HG03045 (cell line): ENCODE measurements at regions not wholly inside any gene's neighbourhood (a gene's known extent, or its start where the extent isn't known, plus 50 kb on each side); places are given as distances from the start of the nearest gene placed in this dataset.
A peak's percentile ranks its signal among the peaks of the same experiment; 100 is the strongest.
"Not testable (repeated sequence)": the region's sequence is repeated elsewhere in the genome, so short reads cannot be mapped to it uniquely, and the experiment has no call there.

Source experiments
- ATAC-seq: cut with Tn5 transposase; IDR thresholded peaks from one replicate; pipeline ENCODE4 v1.9.1; 2021; ENCODE audit warnings: mild to moderate bottlenecking, moderate library complexity; ENCODE audit not compliant: unreplicated experiment

DNA sequence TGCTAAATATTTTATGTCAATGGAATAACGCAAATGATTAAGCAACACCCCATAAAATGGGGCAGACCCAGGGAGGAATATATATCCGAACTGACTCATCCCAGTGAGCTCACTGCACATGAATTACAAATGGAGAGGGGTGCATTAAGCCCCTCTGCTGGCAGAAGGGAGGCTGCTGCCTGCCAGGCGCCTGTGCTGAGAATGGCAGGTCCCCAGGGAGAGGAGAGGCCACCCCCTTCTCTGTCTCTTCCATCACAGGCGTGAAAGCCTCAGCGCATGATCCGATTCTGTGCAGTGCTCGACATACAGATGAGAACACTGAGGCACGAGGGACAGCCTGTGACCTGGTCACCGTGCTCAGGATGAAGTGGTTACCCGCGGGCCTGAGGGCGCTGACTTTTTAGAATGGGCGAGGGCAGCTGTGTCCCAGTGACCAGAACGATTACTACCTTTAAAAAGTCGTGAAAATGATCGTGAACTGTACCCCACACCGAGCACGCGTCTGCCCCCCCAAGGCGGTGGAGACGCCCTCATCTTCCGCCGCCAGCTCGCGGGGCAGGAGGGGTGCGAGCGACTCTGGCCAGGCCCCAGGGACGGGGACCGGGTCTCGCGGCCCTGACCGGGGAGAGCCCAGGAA is 229.7 kb upstream of the FRG2C start:
- ATAC-seq: not testable (repeated sequence)

DNA sequence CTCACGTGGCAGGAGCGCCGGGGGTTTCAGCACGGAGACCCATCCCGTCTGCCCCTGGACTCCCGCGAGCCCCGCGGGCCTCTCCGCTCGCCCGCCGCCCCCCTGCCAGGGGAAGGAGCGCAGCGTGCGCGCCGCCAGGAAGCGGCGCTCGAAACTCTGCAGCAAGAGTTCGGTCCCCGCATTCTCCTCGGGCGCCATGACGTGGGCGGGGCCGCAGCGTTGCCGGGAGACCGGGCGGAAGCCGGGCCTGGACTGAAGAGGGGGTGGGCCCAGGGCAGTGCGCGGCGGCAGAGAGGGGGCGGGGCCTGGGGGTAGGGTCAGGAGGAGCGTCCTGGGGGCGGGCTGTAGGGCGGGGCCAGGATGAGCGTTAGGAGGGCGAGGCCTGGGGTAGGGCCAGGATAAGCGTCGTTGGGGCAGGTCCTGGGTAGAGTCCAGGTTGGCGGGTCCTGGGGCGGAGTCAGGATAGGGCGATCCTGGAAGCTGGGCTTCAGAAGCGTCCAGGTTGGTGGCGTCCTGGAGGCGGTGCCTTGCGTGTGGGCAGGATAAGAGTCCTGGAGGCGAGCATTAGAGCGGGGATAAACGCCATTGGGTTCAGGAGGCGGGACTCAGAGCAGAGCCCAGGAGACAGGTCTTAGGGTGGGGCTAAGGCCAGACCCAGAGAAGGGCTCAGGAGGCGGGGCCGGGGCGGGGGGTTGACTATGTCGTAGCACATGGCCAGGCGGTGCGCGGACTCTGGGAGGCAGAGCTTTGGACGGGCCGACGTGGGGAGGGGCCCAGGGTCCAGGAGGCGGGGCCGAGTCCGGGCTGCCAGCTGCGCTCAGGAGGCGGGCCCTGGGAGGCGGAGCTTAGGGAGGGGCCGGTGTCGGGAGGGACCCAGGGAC is 229.0 kb upstream of the FRG2C start:
- ATAC-seq: peak; percentile 100

DNA sequence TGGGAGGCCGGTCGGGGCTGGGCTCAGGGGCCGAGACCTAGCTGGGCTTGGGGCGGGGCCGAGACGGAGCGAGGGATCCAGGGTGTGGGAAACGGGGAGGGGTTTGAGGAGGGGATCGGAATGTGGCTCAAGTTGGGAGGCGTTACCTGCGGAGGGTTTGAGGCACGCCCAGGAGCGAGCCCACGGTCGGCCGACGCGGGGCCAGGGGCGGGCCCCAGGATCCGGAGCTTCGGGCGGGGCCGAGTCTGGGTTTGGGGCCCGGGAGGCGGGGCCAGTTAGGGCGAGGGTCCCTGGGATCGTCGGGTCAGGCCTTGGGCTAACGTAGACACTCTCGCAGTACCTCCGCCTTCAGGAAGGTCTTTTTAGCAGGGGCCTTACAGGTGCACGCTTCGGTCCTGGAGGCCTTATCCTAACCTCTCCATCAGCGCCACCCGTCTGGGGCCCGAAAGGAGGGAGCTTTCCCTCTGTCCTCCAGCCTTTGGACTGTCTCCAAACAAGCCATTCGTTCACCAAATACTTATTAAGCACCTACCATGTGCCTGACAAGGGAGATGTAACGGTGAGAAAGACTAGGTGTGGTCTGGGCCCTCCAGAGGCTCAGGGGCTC is 228.2 kb upstream of the FRG2C start:
- not testable (repeated sequence) for ATAC-seq

DNA sequence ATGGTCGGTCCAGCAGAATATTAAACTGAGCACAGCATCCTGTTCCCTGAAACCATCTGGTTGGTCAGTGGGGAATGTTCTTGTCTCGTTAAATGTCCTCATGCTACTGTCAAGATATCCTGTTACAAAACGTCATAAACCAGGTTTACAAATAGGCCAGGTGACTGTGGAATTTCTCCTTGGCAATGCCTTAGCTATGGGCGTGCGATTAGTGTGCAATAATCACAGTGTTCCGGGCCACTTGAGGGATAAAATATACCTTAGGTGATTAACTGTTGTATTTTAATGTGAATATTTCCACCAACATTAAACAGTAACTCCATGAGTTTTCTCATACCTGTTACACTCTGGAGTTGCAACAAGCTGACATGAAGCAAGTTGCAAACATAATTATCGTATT is 223.1 kb upstream of the FRG2C start:
- not testable (repeated sequence) for ATAC-seq

DNA sequence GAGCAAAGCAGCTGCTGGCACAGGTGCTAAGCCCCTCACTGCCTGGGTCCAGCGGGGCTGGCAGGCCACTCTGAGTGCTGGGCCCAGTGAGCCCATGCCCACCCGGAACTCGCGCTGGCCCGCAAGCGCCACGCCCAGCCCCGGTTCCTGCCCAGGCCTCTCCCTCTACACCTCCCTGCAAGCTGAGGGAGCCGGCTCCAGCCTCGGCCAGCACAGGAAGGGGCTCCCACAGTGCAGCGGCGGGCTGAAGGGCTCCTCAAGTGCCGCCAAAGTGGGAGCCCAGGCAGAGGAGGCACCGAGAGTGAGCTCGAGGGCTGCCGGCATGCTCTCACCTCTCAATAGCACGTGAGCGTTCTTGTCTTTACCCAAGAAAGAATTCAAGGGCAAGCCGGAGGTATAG is 219.5 kb upstream of the FRG2C start:
- ATAC-seq: not testable (repeated sequence)

DNA sequence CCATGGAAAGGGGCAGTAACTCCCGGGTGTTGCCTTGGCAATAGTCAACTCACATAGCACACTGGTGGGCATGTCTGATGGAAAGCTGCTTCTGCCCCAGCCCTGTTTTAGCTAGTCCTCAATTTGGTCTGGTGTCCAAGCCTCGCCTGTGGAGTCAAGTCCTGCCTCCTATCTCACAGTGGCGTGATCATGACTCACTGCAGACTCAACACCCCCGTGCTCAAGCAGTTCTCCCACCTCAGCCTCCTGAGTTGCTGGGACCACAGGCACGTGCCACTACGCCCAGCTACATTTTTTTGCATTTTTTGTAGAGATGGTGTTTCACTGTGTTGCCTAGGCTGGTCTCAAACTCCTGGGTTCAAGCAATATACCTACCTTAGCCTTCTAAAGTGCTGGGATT is 218.9 kb upstream of the FRG2C start:
- not testable (repeated sequence) for ATAC-seq

DNA sequence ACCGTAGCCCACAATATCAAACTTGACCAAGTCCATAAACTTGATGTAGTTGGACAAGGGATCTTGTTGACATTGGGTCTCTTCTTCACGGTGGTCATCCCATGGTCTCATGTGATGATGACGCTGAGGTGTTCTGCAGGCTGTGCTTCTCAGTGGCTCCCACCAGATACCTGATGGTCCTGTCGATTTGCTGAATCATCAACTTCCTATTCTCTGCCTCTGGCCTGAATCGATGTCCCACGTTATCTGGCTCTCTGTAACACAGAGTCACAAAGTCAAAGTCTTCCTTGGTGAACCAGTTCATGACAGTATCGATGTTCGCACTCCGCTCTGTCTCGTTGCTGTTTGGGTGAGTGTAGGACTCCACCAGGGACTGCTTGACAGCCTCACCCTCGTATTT is 217.2 kb upstream of the FRG2C start:
- ATAC-seq: not testable (repeated sequence)

DNA sequence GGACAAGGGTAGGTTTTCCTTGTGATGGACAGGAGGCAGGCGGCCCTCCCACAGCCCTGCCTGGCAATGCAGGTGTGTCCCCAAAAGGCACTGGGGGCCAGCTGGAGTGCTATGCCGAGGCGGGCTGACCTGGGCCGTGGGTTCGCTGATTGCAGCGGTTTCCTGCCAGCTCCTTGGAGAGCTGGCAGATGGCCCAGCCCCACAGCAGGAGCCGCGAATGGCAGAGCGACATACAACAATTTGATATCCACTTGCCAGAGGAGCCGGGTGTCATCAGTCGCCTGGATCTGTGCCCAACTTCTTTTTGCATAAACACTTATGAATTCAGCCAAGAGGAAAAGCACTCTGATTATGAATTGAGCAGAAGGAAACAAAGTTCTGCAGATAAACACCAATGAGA is 210.8 kb upstream of the FRG2C start:
- ATAC-seq: not testable (repeated sequence)

DNA sequence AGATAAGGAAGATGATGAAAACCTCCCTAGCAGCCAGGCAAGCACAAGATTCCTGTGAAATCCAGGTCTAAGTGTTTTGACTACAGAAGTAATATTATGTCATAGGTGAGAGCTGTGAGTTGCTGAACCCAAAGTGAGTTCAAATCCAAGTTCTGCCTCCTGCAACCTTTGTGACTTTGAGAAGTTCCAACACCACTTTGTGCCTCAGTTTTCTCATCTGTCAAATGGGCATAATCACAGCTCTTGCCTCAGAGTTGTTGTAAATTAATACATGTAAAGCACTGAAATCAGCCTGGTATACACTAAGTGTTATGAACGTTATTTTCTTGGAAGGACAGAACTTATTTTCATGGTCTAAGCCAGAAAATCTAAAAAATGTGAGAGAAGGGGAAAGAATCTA is 210.3 kb upstream of the FRG2C start:
- ATAC-seq: not testable (repeated sequence)

DNA sequence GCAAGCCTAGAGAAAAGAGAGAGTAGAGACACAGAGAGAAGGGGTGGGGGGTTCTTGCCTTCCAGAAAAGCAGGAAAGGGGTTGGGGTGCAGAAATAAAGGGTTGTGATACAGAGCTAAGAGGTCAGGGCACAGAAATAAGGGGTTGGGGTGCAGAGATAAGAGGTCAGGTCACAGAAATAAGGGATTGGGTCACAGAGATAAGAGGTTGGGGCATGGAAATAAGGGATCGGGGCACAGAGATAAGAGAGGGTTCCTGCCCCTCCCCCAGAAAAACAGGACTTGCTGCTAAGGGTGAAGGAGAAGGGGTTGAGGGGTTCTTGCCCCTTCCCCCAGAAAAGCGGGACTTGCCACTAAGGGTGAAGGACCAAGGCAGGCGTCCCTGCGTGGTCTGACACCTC is 189.6 kb upstream of the FRG2C start:
- not testable (repeated sequence) for ATAC-seq

DNA sequence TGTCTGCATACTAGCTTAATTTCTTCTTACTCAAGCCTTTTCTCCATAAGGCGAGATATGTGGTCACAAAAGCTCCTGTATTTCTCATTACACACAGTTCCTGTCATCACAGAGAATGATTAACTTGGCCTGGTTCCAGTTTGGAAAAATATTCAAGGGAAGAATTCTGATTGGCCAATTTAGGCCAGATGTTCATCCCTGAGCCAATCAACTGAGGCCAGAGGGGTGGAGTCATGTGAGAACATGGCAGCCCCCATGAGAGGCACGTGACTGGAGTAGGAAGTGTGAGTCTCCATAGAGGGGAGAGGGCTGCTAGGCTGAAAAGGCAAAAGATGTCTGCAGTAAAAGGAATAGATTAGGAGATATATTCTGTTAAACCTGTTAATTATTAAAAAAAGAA is 167.5 kb upstream of the FRG2C start:
- not testable (repeated sequence) for ATAC-seq

DNA sequence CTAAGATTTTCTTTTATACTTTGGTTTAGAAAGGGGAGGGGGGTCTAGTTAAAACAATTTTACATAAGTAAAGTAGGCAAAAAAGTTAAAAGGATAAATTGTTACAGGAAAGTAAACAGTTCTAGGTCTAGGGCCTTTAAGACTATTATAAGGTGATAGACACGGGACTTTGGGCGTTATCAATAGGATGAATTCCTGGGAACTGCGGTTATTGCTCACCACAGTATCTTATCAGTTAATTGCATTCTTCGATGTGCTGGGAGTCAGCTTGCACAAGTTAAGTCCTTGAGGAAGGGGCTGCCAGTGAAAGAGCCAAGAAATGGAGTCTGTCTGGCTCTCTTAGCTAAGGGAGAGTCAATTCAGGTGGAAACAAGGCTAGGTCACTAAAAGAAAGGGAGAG is 163.8 kb upstream of the FRG2C start:
- ATAC-seq: not testable (repeated sequence)

DNA sequence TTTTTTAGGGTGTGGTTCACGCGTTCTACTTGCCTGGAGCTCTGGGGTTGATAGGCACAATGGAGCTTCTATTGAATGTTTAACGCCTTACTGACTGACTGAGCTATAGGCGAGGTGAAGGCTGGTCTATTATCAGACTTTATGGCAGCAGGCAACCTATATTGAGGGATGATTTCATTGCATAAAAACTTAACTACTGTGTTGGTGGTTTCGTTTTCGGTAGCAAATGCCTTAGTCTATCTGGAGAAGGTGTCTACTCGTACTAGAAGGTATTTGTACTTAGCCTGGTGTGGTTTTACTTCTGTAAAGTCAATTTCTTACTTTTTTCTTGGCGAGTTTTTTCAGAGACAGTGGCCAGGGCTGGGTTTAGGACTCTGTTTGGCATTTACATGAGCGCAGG is 162.0 kb upstream of the FRG2C start:
- not testable (repeated sequence) for ATAC-seq

DNA sequence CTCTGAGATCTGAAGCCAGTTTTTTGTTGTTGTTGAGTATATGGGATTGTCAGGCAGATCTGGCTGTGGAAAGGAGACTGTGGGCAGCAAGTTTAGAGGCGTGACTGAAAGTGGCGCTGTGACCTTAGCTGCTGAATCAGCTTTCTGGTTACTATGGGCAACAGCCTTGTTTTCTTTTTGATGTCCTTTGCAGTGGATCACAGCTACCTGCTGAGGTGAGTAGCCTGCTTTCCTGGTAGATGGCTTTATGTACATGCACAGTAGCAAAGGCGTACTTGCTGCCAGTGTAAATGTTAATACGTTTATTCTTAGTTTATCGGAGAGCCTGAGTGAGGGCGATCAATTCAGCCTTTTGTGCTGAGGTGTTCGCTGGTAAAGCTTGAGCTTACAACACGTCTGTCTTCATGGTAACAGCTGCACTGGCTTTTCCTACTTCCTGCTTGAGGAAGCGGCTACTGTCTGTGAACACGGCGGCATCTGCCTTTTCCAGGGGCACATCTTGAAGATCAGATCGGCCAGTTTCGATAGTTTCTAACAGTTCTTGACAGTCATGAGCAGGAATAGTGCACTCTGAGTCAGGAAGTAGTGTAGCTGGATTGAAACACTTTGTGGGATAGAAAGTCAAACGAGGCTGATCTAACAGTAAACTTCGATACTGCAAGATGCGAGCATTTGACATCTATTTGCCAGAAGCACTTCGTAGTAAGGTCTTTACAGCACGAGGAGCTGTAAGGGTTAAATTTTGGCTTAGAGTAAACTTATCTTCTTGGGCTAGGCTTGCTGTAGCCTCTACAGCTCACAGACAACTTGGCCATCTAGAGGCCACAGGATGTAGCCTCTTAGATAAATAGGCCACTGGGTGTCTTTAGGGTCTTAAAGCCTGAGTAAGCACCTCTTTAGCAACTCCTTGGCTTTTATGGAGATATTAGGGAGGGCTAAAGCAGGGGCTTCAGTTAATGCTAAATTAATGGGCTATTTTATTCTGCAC is 161.1 kb upstream of the FRG2C start:
- ATAC-seq: not testable (repeated sequence)

DNA sequence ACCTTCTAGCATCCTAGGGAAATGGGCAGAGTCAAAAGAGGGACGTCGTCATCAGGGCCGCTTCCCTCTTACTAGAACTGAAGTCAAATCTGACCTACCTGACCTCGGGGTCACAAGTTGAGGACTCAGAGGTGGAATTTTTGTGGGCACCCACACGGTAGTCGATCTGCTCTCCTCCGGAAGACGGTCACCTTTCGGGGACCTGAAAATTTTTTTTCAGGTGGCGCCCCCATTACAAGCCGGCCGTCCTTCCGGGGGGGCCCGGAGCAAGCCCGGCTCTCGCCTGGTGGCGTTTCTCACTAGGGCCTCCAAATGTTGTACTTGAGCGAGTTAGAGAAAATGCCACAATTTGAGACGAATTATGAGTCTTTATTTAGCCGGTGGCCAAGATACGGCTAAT is 157.5 kb upstream of the FRG2C start:
- ATAC-seq: no peak

DNA sequence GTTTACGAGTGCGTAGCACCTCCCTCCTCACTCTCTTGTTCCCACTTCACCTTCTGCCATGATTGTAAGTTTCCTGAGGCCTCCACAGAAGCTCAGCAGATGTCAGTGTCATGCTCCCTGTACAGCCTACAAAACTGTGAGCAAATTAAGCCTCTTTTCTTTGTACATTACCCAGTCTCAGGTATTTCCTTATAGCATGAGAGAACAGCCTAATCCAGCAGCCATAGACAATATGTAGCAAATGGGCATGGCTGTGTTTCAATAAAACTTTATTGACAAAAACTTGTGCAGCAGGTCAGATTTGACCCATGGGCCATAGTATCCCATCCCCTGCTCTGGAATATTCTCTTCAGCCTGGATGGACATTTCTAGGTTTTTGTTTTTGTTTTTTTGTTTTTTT is 156.2 kb upstream of the FRG2C start:
- not testable (repeated sequence) for ATAC-seq

DNA sequence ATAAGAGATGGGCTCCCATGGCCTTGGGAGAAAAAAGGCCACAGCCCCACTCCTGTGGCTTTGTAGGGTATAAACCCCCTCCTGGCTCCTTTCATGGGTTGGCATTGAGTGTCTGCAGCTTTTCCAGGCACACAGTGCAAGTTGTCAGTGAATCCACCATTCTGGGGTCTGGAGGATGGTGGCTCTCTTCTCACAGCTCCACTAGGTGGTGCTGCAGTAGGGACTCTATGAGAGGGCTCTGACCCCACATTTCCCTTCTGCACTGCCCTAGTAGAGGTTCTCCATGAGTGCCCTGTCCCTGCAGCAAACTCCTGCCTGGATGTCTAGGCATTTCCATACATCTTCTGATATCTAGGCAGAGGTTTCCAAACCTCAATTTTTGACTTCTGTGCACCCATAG is 136.5 kb upstream of the FRG2C start:
- ATAC-seq: not testable (repeated sequence)

DNA sequence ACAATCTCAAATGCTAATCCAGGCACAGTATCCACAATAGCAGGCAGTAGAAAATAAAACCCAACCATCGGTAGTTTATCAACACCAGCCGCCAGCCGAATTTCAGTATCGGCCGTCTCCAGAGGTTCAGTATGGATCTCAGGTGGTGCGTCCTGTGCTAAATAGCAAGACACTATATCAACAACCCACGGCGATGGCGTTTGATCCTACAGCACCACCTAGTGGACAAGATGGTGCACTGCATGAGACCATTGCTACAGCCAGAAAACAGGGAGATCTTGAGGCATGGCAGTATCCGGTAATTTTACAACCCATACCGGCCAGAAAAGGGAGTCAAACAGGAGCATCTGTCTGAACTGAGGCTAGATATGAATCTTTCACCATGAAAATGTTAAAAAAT is 112.0 kb upstream of the FRG2C start:
- ATAC-seq: not testable (repeated sequence)

DNA sequence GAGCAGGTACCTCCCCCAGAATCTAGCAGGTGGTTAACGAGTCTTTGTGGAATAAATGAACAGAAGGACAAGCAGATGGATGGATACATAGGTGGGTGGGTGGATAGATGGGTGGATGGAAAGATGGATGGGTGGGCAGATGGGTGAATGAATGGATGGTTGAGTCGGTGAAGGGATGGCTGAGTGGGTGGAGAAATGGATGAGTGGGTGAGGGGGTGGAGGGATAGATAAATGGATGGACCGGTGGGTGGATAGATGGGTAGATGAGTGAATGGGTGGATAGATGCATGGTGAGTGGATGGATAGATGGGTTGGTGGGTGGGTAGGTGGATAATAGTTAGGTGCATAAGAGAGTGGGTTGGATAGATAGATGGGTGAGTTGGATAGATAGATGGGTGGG is 99.7 kb upstream of the FRG2C start:
- not testable (repeated sequence) for ATAC-seq

DNA sequence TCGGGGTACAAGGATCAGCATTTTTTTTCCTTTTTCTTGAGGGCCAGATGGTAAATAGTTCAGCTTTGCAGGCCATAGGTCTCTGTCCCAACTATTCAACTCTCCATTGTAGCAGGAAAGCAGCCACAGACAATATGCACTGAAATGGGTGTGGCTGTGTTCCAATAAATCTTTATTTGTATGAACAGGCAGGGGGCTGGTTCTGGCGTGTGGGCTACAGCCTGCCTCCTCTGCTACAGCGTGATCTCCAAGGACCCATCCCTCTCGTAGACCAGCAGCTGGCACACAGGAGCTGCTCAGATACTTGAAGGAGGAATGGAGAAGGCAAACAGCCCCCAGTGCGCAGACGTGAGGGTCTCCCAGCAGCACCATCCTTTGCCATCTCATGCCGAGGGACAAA is 91.8 kb upstream of the FRG2C start:
- ATAC-seq: not testable (repeated sequence)

DNA sequence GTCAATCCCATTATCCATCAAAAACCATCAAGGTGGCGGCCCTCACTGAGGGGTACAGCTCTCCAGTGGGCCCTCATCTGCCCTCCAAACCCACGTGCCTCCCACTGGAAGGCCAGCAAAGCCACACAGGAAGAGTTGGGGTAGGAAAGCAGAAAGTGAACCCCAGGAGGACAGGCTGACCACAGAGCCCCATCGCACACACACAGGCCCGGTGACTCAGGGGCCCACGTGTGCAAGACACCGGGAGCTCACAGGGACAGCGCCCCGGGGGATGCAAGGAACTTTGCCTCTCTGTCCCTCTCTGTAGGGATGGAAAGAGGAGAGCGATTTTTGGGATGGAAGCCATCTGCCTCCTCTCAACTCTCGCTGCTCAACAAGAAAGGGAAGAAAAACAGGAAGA is 85.0 kb upstream of the FRG2C start:
- ATAC-seq: not testable (repeated sequence)
